H1 (cell line): ENCODE measurements at regions not wholly inside any gene's neighbourhood (a gene's known extent, or its start where the extent isn't known, plus 50 kb on each side); places are given as distances from the start of the nearest gene placed in this dataset.
"Not testable (repeated sequence)": the region's sequence is repeated elsewhere in the genome, so short reads cannot be mapped to it uniquely, and the experiment has no call there.

Source experiments
- CTCF ChIA-PET: fragments of 300-600 bp; sonication (Branson Sonifier 250); formaldehyde crosslinking; loops from one replicate; lab custom pipeline; 2021; ENCODE audit not compliant: partially characterized antibody; lab: Charles Lee
- POLR2A ChIA-PET: fragments of 300-600 bp; sonication (Branson Sonifier 250); formaldehyde crosslinking; loops from one replicate; lab custom pipeline; 2021; ENCODE audit warnings: inconsistent platforms; ENCODE audit not compliant: partially characterized antibody; lab: Charles Lee
- DNase-seq, 2 experiments: peaks; one replicate each; pipeline versions ENCODE4 v3.0.0 to v3.0.0-alpha.2; 2010 to 2022; ENCODE audit warnings: low spot score in 2 of 2, low read depth in 1 of 2, mixed read lengths in 1 of 2
- FAIRE-seq: peaks from 2 replicates; lab custom pipeline; 2011; peaks lifted over from hg19 to GRCh38; lab: Jason Lieb, UNC
- H2AFZ ChIP-seq: 2 replicates; pipeline ENCODE4 v1.8.1; 2012; ENCODE audit warnings: low read length, inconsistent platforms
- H2AK5ac ChIP-seq: 2 replicates; pipeline ENCODE4 v1.6.1; 2013; ENCODE audit warnings: low read depth, low read length
- H2BK120ac ChIP-seq: replicated peaks from 2 replicates; pipeline ENCODE3; 2013; ENCODE audit warnings: low read depth, low read length, inconsistent platforms
- H2BK12ac ChIP-seq: 2 replicates; pipeline ENCODE4 v1.6.1; 2013; ENCODE audit warnings: low read depth, low read length
- H2BK15ac ChIP-seq: 2 replicates; pipeline ENCODE4 v1.6.1; 2013; ENCODE audit warnings: low read length
- H2BK20ac ChIP-seq: 2 replicates; pipeline ENCODE4 v1.6.1; 2013; ENCODE audit warnings: low read length
- H2BK5ac ChIP-seq: 2 replicates; pipeline ENCODE4 v1.6.1; 2013; ENCODE audit warnings: low read depth, low read length
- H3K14ac ChIP-seq: 2 replicates; pipeline ENCODE4 v1.6.1; 2013; ENCODE audit warnings: inconsistent platforms; ENCODE audit not compliant: insufficient read length
- H3K18ac ChIP-seq: 2 replicates; pipeline ENCODE4 v1.6.1; 2013; ENCODE audit warnings: low read length; ENCODE audit errors: extremely low read depth
- H3K23ac ChIP-seq: 2 replicates; pipeline ENCODE4 v1.6.1; 2013; ENCODE audit warnings: inconsistent platforms; ENCODE audit not compliant: insufficient read length
- H3K23me2 ChIP-seq: 2 replicates; pipeline ENCODE4 v1.6.1; 2013; ENCODE audit warnings: low read depth, low read length
- H3K27ac ChIP-seq: 2 replicates; pipeline ENCODE4 v1.6.1; 2011; ENCODE audit warnings: low read depth, low read length, inconsistent platforms
- H3K27me3 ChIP-seq, 4 experiments: replicated peaks in 1 of 4; 1 replicate in 1 of 4; 2 replicates in 3 of 4; pipeline versions ENCODE4 v1.6.1 to v1.8.1; 2011 to 2013; ENCODE audit warnings: low read length in 3 of 4, mild to moderate bottlenecking in 3 of 4, inconsistent platforms in 2 of 4, mixed read lengths in 2 of 4, moderate library complexity in 1 of 4; ENCODE audit not compliant: control insufficient read depth in 3 of 4, insufficient read depth in 3 of 4; ENCODE audit errors: extremely low read depth in 1 of 4
- H3K36me3 ChIP-seq, 4 experiments: 2 replicates each; pipeline versions ENCODE4 v1.6.1 to v1.8.1; 2011 to 2013; ENCODE audit warnings: mild to moderate bottlenecking in 4 of 4, low read length in 3 of 4, moderate library complexity in 2 of 4, control low read depth in 1 of 4, inconsistent platforms in 1 of 4; ENCODE audit not compliant: insufficient read depth in 4 of 4, control insufficient read depth in 2 of 4
- H3K4ac ChIP-seq: replicated peaks from 2 replicates; pipeline ENCODE3; 2013; ENCODE audit warnings: low read length, low read depth, mixed read lengths, inconsistent platforms; ENCODE audit not compliant: insufficient read length
- H3K4me1 ChIP-seq, 4 experiments: replicated peaks in 1 of 4; 1 replicate in 1 of 4; 2 replicates in 3 of 4; pipeline versions ENCODE4 v1.6.1 to v1.8.1; 2011 to 2013; ENCODE audit warnings: low read length in 3 of 4, inconsistent platforms in 2 of 4, mixed read lengths in 1 of 4; ENCODE audit not compliant: insufficient read depth in 4 of 4, control insufficient read depth in 3 of 4
- H3K4me2 ChIP-seq, 2 experiments: 2 replicates each; pipeline versions ENCODE4 v1.6.1 to v1.8.1; 2011 to 2013; ENCODE audit warnings: low read depth in 2 of 2, low read length in 2 of 2, control low read depth in 1 of 2, inconsistent platforms in 1 of 2, mild to moderate bottlenecking in 1 of 2; ENCODE audit not compliant: insufficient read depth in 1 of 2
- H3K4me3 ChIP-seq, 4 experiments: fragments of 200-600, 300-600 bp in 1 of 4; sonication (generic), shearing (Covaris generic), sonication (Bioruptor Twin) in 1 of 4; 2 replicates each; pipeline versions ENCODE4 v1.5.1 to v1.8.1; 2011 to 2016; ENCODE audit warnings: low read length in 4 of 4, low read depth in 3 of 4, control low read depth in 2 of 4, inconsistent platforms in 2 of 4, mild to moderate bottlenecking in 2 of 4, mixed read lengths in 1 of 4, moderate library complexity in 1 of 4; ENCODE audit not compliant: insufficient read depth in 2 of 4; ENCODE audit errors: extremely low read depth in 1 of 4
- H3K56ac ChIP-seq: replicated peaks from 2 replicates; pipeline ENCODE3; 2013; ENCODE audit warnings: low read depth, mild to moderate bottlenecking, mixed read lengths, low read length, inconsistent platforms; ENCODE audit not compliant: insufficient read length
- H3K79me1 ChIP-seq: 2 replicates; pipeline ENCODE4 v1.6.1; 2013; ENCODE audit warnings: low read depth, low read length, control low read depth
- H3K79me2 ChIP-seq, 2 experiments: 2 replicates each; pipeline versions ENCODE4 v1.6.1 to v1.8.1; 2012 to 2013; ENCODE audit warnings: low read length in 2 of 2, mild to moderate bottlenecking in 2 of 2, inconsistent platforms in 1 of 2; ENCODE audit not compliant: insufficient read depth in 2 of 2, control insufficient read depth in 1 of 2
- H3K9ac ChIP-seq, 4 experiments: replicated peaks in 1 of 4; 1 replicate in 1 of 4; 2 replicates in 3 of 4; pipeline versions ENCODE4 v1.6.1 to v1.8.1; 2011 to 2013; ENCODE audit warnings: low read depth in 3 of 4, low read length in 3 of 4, control low read depth in 2 of 4, mild to moderate bottlenecking in 2 of 4, moderate library complexity in 2 of 4, inconsistent platforms in 1 of 4; ENCODE audit errors: extremely low read depth in 1 of 4
- H3K9me3 ChIP-seq, 2 experiments: 2 replicates each; pipeline versions ENCODE4 v1.6.1 to v1.8.1; 2012 to 2013; ENCODE audit warnings: mild to moderate bottlenecking in 2 of 2, moderate library complexity in 2 of 2, control low read depth in 1 of 2, inconsistent platforms in 1 of 2, low read depth in 1 of 2, low read length in 1 of 2, mixed read lengths in 1 of 2; ENCODE audit not compliant: insufficient read depth in 2 of 2
- H4K20me1 ChIP-seq, 2 experiments: replicated peaks in 1 of 2; 2 replicates each; pipeline versions ENCODE3 to v1.8.1; 2011 to 2013; ENCODE audit warnings: inconsistent platforms in 2 of 2, low read length in 2 of 2, mild to moderate bottlenecking in 1 of 2; ENCODE audit not compliant: insufficient read depth in 2 of 2, control insufficient read depth in 1 of 2
- H4K5ac ChIP-seq: 2 replicates; pipeline ENCODE4 v1.6.1; 2013; ENCODE audit warnings: low read length, low read depth, mixed read lengths, inconsistent platforms; ENCODE audit not compliant: insufficient read length
- H4K8ac ChIP-seq: 2 replicates; pipeline ENCODE4 v1.8.0; 2013; ENCODE audit warnings: mild to moderate bottlenecking, moderate library complexity, low read length, inconsistent platforms; ENCODE audit not compliant: insufficient read depth; ENCODE audit errors: extremely low read depth
- H4K91ac ChIP-seq: replicated peaks from 2 replicates; pipeline ENCODE3; 2013; ENCODE audit warnings: low read length, mixed read lengths, inconsistent platforms; ENCODE audit not compliant: insufficient read length
- JUND ChIP-seq: IDR thresholded peaks from 2 replicates; pipeline ENCODE4 v1.6.1; 2011; ENCODE audit warnings: mild to moderate bottlenecking, improper control_type of control experiment, low read length
- POU5F1 ChIP-seq: IDR thresholded peaks from 2 replicates; pipeline ENCODE4 v1.6.1; 2011; ENCODE audit warnings: low read depth, mild to moderate bottlenecking, low read length, moderate library complexity
- RBBP5 ChIP-seq: IDR thresholded peaks from 2 replicates; pipeline ENCODE4 v1.7.1; 2012; ENCODE audit warnings: low read depth, mild to moderate bottlenecking, inconsistent platforms, low read length, moderate library complexity, borderline replicate concordance
- RNF2 ChIP-seq: fragments of 200-900, 300-1000 bp; sonication (generic); IDR thresholded peaks from 2 replicates; pipeline ENCODE4 v1.7.1; 2016; ENCODE audit warnings: borderline replicate concordance, low read depth, mild to moderate bottlenecking, antibody characterized with exemption, low read length; ENCODE audit not compliant: poor library complexity, severe bottlenecking; ENCODE audit errors: missing control alignments
- SIX5 ChIP-seq: IDR thresholded peaks from 2 replicates; pipeline ENCODE4 v1.6.1; 2011; ENCODE audit warnings: mild to moderate bottlenecking, low read depth, low read length
- ZNF274 ChIP-seq: IDR thresholded peaks from 2 replicates; pipeline ENCODE4 v1.7.0; 2012; ENCODE audit warnings: low read length, borderline replicate concordance; ENCODE audit errors: extremely low read depth
- WGBS, 2 experiments: shearing (Covaris generic) in 1 of 2; methylation state at CpG; one replicate each; pipeline versions ENCODE4 v1.1.6 to v1.1.7; 2013 to 2015; ENCODE audit warnings: low lambda C conversion rate in 2 of 2, mixed read lengths in 2 of 2, inconsistent platforms in 1 of 2, low coverage in 1 of 2, missing lambda C conversion rate in 1 of 2; ENCODE audit not compliant: insufficient replicate concordance in 2 of 2, insufficient coverage in 1 of 2, insufficient read length in 1 of 2; ENCODE audit errors: extremely low coverage in 1 of 2, missing lambda C conversion rate in 1 of 2; 5-methylcytosine and 5-hydroxymethylcytosine counted together

DNA sequence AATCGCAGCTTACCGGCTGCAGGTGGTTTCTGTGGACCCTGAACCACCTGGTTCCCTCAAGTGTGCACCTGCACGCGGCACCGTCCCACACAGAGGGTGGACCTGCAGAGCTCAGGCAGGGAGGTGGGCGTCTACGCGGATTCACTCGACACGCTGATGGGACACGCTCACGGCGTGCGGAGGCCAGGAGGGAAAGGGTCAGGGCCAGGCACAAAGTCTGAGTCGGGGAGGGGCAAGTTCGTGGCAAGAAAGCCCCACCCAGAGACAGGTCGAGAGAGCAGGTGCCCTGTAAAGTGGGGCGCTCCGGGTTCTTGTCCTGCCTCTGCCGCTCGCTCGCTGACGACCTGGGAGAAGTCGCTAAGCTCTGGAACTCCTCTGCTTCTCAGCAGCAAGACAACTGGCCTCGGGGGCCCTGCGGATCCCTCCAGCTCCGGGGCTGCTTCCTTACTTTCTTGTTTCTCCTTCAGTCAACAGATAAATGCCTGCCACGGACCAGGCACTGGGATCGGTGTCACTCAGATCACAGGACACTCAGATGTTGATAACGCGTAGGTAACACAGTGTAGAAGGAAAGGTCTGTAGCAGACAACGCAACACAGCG lies 72.4 kb upstream of the NUP50 start (continued):
- TF ChIP-seq POU5F1: no peak
- no peak for TF ChIP-seq ZNF274
- no peak for TF ChIP-seq SIX5
- no peak for TF ChIP-seq JUND
- TF ChIP-seq RBBP5: no peak
- no peak for TF ChIP-seq RNF2

- not testable (repeated sequence) for H3K23me2 ChIP-seq, H3K79me2 ChIP-seq, H3K4ac ChIP-seq, H3K18ac ChIP-seq, H3K4me2 ChIP-seq, H3K27ac ChIP-seq, H2BK15ac ChIP-seq, H3K27me3 ChIP-seq, H3K4me1 ChIP-seq, H4K5ac ChIP-seq, FAIRE-seq, H4K91ac ChIP-seq, H4K20me1 ChIP-seq, H2AK5ac ChIP-seq, H3K56ac ChIP-seq, H3K9me3 ChIP-seq, H3K36me3 ChIP-seq, H3K23ac ChIP-seq, H3K79me1 ChIP-seq, DNase-seq, H3K14ac ChIP-seq, H2BK120ac ChIP-seq, H3K4me3 ChIP-seq, H2AFZ ChIP-seq, H4K8ac ChIP-seq
- ChIA-PET POLR2A (interaction anchor here (1.4 to 1.7 kb wide), 2 partner anchors 10 to 119 kb away, joined by 4 read pairs; no protein-coding TSS in a partner anchor), CTCF (interaction anchor here (0.6 to 1.6 kb wide), 4 partner anchors 10 to 77 kb away, joined by 3 to 5 read pairs (median 4); no protein-coding TSS in a partner anchor)
- peak overlapping the region; percentile 8; the same call in 1 of the 2 replicates for H2BK5ac ChIP-seq
- 96% methylated on average over 20 of the region's 20 CpGs; no CpG with 5 or more reads in 1 of the 2 experiments for WGBS, 2 experiments
- 0 out of 7 replicates have a peak overlapping the region, but pooled peaks of 1 of the 4 experiments have one; percentile 34 for H3K9ac ChIP-seq
- H2BK12ac ChIP-seq: 0 out of 2 replicates have a peak overlapping the region, but pooled peaks have one; percentile 75
- H2BK20ac ChIP-seq: peak overlapping the region; percentile 72; the same call in 1 of the 2 replicates
These were observed 71.8 kb upstream of the NUP50 start for GRCh38 chr22:45091875-45092274.
